SW 1271 (cell line): ENCODE measurements at regions not wholly inside any gene's neighbourhood (a gene's known extent, or its start where the extent isn't known, plus 50 kb on each side); places are given as distances from the start of the nearest gene placed in this dataset.

ENCODE experiments used
- DNase-seq, 2 experiments: peaks; one replicate each; lab custom pipeline; 2025; lab: John Stamatoyannopoulos, UW

GRCh38 chr1:99163671-99164070, 100.6 kb upstream of the PLPPR4 start:
- no peak for DNase-seq

- DNase-seq: peak in 1 of 2 experiments; percentile 11
Measured at GRCh38 chr1:99170516-99170915, 93.8 kb upstream of the PLPPR4 start.

GRCh38 chr1:99171184-99171813, 93.0 kb upstream of the PLPPR4 start:
- no peak for DNase-seq

DNA sequence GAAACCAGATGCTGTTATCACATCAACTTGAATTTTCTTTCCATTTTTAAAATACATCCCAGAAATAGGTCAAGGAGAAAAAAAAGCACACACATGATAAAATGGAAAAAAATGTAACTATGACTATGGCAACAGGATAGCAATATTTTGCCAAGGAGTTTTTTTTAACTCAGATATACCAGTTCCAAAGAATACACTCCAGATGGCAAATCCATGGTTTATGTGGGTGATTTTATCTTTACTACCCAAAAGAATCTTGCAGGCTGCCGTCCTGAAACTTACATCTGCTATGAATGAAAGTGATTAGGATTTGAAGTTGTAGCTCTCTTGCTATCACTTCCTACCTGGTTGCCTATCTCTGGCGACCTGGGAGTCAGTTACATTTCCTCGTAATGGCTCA, 91.0 kb upstream of the PLPPR4 start:
- no peak for DNase-seq

GRCh38 chr1:99173900-99174299, 90.4 kb upstream of the PLPPR4 start:
- no peak for DNase-seq

DNA sequence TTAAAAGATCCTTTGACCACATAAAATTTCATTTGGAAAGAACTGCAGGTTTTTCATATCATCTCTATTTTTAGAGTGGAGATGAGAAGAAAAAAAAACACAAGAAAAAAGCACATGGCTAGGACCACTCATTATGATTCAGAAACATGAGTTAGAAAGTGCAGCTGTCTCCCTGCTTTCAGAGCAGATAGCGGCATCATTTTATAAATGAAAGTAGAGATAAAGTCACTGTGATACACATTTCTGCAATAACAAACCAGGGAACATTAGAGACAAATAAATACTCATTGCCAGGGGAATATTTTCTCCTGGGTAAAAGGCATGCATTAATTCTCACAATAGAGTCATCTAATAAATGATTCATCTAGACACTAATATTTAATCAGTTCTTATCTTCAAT, 87.5 kb upstream of the PLPPR4 start:
- DNase-seq: no peak

DNA sequence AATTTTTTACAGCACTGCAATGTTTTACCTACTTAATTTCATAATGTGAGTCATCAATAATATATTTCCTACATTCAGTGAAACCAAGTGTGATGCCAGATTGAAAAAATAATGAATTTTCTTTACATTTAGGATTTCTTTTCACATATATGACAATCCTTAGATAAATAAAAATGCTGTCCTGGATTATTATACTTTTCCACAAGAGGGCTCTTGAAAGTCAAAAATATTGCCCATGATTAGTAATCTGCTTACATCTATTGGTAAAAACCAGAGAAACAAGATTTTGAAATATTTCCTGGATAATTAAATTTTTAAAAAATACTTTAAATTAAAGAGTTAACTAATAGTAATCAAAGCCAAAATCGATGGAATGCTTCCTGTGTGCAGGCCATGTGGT, 86.8 kb upstream of the PLPPR4 start:
- no peak for DNase-seq

GRCh38 chr1:99180343-99180808, 83.9 kb upstream of the PLPPR4 start:
- DNase-seq: peak; percentile 1 to 69

DNA sequence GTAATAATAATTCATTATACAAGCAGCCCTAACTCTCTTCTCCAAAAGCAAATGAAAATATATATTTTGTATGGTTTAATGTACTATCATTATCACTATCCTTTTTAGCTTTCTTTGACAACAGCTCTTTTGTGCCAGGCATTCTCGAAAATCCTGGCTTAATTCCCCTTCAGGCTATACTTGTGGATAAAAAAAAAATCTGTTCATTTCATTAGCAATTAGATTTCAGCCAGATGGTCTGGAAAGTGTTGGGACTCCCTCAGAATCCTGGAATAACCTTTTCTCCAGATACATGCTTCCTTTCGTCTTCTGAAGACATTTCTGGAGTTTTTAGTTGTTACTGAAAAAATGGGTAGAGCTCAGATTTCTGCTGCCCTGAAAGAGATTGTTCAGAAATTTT, 83.4 kb upstream of the PLPPR4 start:
- DNase-seq: no peak

DNA sequence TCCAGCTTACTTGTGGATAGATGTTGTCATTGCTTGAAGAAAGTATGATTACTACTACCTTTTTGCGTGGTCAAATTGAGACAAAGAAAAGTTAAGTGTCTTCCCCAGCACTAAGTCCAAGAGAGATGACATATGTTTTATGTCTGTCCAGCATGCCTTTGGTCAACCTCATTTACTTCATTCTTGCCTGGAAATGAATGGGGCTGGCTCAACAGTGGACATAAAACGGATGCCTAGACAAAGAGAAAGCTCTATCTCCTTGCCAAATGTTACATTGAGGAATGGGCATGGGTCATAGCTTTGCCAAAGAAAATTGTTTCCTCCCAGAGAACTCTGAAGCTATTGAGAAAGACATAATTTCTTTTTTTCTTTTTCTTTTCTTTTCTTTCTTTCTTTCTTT, 82.4 kb upstream of the PLPPR4 start:
- DNase-seq: no peak

- no peak for DNase-seq
Measured at GRCh38 chr1:99185196-99185595, 79.1 kb upstream of the PLPPR4 start.

GRCh38 chr1:99193431-99193830, 70.9 kb upstream of the PLPPR4 start:
- no peak for DNase-seq

- no peak for DNase-seq
Measured at GRCh38 chr1:99198393-99198792, 65.9 kb upstream of the PLPPR4 start.

DNA sequence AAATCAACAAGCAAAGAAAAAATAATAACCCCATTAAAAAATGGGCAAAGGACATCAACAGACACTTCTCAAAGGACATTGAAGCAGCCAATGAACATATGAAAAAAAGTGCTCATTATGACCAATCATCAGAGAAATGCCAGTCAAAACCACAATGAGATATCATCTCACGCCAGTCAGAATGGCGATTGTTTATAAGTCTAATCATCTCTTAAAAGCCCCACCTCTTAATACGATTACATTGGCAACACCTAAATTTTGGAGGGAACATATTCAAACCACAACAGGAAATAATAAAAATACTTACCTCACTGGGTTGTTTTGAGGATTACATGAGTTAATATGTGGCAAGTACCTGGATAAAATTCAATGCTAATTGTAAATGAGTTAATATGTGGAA, 57.1 kb upstream of the PLPPR4 start:
- DNase-seq: no peak
